ENCODE measurements at regions not wholly inside any gene's neighbourhood (a gene's known extent, or its start where the extent isn't known, plus 50 kb on each side); places are given as distances from the start of the nearest gene placed in this dataset.

GRCh38 chr9:87122947-87123685, 175.8 kb upstream of the GAS1 start:
- DNase-seq = no peak

GRCh38 chr9:87123830-87124229, 176.5 kb upstream of the GAS1 start:
- DNase-seq = no peak

- no peak for DNase-seq
Measured at GRCh38 chr9:87125819-87126218, 178.5 kb upstream of the GAS1 start.

- DNase-seq = no peak
Measured at GRCh38 chr9:87127543-87127942, 180.2 kb upstream of the GAS1 start.

- DNase-seq = no peak
Measured at GRCh38 chr9:87127978-87128614, 180.8 kb upstream of the GAS1 start.

- DNase-seq = no peak
Measured at GRCh38 chr9:87128844-87129493, 181.7 kb upstream of the GAS1 start.

- no peak for DNase-seq
Measured at GRCh38 chr9:87135074-87135473, 187.8 kb upstream of the GAS1 start.

- no peak for DNase-seq
Measured at GRCh38 chr9:87137718-87138117, 190.4 kb upstream of the GAS1 start.

GRCh38 chr9:87138128-87139040, 191.1 kb upstream of the GAS1 start:
- no peak for DNase-seq

- no peak for DNase-seq
Measured at GRCh38 chr9:87139099-87139730, 191.9 kb upstream of the GAS1 start.

- no peak for DNase-seq
Measured at GRCh38 chr9:87140142-87140541, 192.8 kb upstream of the GAS1 start.

- DNase-seq = no peak
Measured at GRCh38 chr9:87140605-87141109, 193.4 kb upstream of the GAS1 start.

- no peak for DNase-seq
Measured at GRCh38 chr9:87141124-87141523, 193.8 kb upstream of the GAS1 start.

- DNase-seq = no peak
Measured at GRCh38 chr9:87146933-87147332, 199.6 kb upstream of the GAS1 start.

- no peak for DNase-seq
Measured at GRCh38 chr9:87147839-87148238, 200.5 kb upstream of the GAS1 start.

- peak; percentile 33 for DNase-seq
Measured at GRCh38 chr9:87148331-87149104, 201.2 kb upstream of the GAS1 start.

GRCh38 chr9:87149799-87150198, 202.5 kb upstream of the GAS1 start:
- no peak for DNase-seq

GRCh38 chr9:87152256-87152655, 204.9 kb upstream of the GAS1 start:
- DNase-seq = no peak

GRCh38 chr9:87156247-87156646, 208.9 kb upstream of the GAS1 start:
- DNase-seq = no peak

- no peak for DNase-seq
Measured at GRCh38 chr9:87157366-87158031, 210.2 kb upstream of the GAS1 start.

GRCh38 chr9:87158765-87159164, 211.5 kb upstream of the GAS1 start:
- no peak for DNase-seq

Measured in NCI-H748 treated with DMSO at 0.1 percent for 48 hours (cell line).